Loucy (cell line): ENCODE measurements at regions not wholly inside any gene's neighbourhood (a gene's known extent, or its start where the extent isn't known, plus 50 kb on each side); places are given as distances from the start of the nearest gene placed in this dataset.
"Not testable (repeated sequence)": the region's sequence is repeated elsewhere in the genome, so short reads cannot be mapped to it uniquely, and the experiment has no call there.

Source experiments
- CTCF ChIP-seq: fragments of 200-600 bp; sonication (generic); conservative IDR thresholded peaks from 2 replicates; pipeline ENCODE4 v1.5.1; 2014; ENCODE audit warnings: mild to moderate bottlenecking, antibody characterized with exemption, low read length
- EZH2phosphoT487 ChIP-seq: fragments of 200-600 bp; IDR thresholded peaks from 2 replicates; pipeline ENCODE4 v1.6.1; 2018; ENCODE audit warnings: antibody characterized with exemption, mild to moderate bottlenecking, moderate library complexity, borderline replicate concordance

GRCh38 chr18:65582094-65582493 lies 168.7 kb upstream of the CDH7 start:
- TF ChIP-seq CTCF, EZH2phosphoT487: not testable (repeated sequence)
